ENCODE measurements at regions not wholly inside any gene's neighbourhood (a gene's known extent, or its start where the extent isn't known, plus 50 kb on each side); places are given as distances from the start of the nearest gene placed in this dataset.

DNA sequence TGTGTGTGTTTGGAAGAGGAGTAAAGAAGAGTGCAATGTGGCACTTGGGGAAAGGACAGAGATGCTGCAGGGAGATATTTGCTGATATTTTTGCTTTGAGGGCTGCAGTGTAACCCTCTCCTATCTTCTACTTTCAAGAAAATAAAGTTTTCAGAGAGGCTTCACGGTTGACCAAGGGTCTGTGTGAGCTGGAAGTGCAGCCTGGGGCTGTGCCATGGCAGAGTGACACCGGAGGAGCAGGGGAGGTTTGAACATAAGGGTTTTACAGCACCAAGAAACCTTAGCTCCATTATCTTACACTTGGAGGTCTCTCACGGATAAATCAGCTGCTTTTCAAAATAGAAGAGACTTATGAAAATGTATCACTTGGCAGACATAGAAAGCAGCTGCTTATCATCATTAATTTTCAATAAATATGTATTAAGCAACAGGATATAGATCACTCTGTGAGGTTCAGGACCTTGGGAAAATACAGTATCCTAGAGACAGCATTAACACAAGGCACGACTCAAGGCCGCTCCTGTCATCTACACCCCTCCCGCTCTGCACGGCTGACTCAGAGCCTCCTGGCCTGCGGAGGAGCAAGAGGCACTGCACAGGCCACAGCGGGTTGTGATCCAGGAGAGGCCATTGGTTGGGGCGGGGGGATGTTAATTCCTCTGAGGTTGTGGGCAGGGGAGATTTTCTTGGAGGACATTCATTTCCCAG is 127.8 kb downstream of the COPS8 start:
- Histone ChIP-seq H4K20me1 (ENCODE audit: insufficient read depth) (no peaks in the 10 kb centered on the region), H3K36me3 (ENCODE audit: insufficient read depth) (no peaks in the 10 kb centered on the region), H3K4me3 (IDR thresholded peaks at IDR 0.05; ENCODE audit: insufficient read depth, low read depth, low read length) (no peak overlapping the region), H3K27me3 (ENCODE audit: insufficient read depth, low read depth) (no peaks in the 10 kb centered on the region), H3K4me1 (ENCODE audit: low read depth, poor library complexity, severe bottlenecking) (no peaks in the 10 kb centered on the region), H3K79me2 (ENCODE audit: insufficient read depth, low read depth) (no peaks in the 10 kb centered on the region), H3K9ac (no peak overlapping the region), H2AFZ (ENCODE audit: low read depth) (no peak overlapping the region), H3K4me2 (no peak overlapping the region), H3K27ac (no peak overlapping the region)
- TF ChIP-seq, protein P1, sequence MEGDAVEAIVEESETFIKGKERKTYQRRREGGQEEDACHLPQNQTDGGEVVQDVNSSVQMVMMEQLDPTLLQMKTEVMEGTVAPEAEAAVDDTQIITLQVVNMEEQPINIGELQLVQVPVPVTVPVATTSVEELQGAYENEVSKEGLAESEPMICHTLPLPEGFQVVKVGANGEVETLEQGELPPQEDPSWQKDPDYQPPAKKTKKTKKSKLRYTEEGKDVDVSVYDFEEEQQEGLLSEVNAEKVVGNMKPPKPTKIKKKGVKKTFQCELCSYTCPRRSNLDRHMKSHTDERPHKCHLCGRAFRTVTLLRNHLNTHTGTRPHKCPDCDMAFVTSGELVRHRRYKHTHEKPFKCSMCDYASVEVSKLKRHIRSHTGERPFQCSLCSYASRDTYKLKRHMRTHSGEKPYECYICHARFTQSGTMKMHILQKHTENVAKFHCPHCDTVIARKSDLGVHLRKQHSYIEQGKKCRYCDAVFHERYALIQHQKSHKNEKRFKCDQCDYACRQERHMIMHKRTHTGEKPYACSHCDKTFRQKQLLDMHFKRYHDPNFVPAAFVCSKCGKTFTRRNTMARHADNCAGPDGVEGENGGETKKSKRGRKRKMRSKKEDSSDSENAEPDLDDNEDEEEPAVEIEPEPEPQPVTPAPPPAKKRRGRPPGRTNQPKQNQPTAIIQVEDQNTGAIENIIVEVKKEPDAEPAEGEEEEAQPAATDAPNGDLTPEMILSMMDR (conservative IDR thresholded peaks at IDR 0.05; ENCODE audit: low read depth, low read length), result no peak

DNA sequence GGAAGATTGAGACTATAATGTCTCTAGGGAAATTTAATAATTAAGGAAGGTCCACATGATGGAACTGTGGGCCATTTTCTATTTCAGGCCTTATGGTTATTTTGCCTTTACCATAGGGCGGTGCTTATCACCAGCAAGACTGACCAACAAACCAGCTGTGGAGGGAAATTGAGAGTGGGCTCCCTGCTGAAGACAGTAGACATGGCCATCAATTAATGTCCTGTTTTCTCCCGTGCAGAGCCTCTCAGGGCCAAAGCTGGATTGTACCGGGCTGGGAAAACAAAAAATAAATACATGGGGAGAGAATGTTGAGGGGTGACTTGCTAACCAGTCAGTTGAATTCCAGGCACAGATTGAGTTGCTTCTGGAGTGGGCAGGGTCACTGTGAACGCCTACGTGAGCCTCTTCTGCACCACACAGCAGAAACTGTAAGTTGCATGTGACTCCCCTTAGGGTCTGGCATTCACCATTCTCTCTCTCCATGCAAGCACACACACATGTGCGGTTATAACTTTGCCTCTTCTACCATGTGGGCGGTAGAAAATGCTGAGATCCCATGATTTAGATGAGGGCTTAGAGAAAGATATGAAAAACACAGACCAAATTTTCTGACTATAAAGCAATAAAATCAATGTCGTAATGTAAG is 128.5 kb downstream of the COPS8 start:
- H3K27ac ChIP-seq, result no peak overlapping the region
- no peak overlapping the region for H3K9ac ChIP-seq
- TF ChIP-seq, protein P1 (conservative IDR thresholded peaks at IDR 0.05; ENCODE audit: low read depth, low read length), result no peak
- no peaks in the 10 kb centered on the region for H3K79me2 ChIP-seq (ENCODE audit: insufficient read depth, low read depth)
- no peak overlapping the region for H3K4me3 ChIP-seq (IDR thresholded peaks at IDR 0.05; ENCODE audit: insufficient read depth, low read depth, low read length)
- H3K4me1 ChIP-seq (ENCODE audit: low read depth, poor library complexity, severe bottlenecking), result no peaks in the 10 kb centered on the region
- H4K20me1 ChIP-seq (ENCODE audit: insufficient read depth), result no peaks in the 10 kb centered on the region
- no peak overlapping the region for H2AFZ ChIP-seq (ENCODE audit: low read depth)
- H3K36me3 ChIP-seq (ENCODE audit: insufficient read depth), result no peaks in the 10 kb centered on the region
- no peaks in the 10 kb centered on the region for H3K27me3 ChIP-seq (ENCODE audit: insufficient read depth, low read depth)
- H3K4me2 ChIP-seq, result no peak overlapping the region

DNA sequence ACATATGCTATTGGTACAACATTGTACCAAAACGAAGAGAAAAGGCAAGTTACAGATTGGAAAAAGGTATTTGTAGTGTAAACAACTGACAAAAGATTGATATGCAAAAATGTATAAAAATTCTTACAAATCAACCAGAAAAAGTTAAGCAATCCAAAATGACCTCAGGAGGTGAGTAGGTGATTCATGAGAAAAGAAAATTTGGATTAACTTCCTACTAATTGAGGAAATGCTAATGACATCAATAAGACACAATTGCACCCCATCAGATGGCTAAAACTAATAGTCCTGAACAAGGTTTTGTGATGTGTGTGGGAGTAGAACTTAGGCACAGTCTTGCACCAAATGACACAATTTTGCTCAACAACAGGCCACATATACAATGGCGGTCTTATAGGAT is 129.3 kb downstream of the COPS8 start:
- no peaks in the 10 kb centered on the region for H3K27me3 ChIP-seq (ENCODE audit: insufficient read depth, low read depth)
- H3K9ac ChIP-seq, result no peak overlapping the region
- no peak overlapping the region for H3K27ac ChIP-seq
- H2AFZ ChIP-seq (ENCODE audit: low read depth), result no peak overlapping the region
- H3K4me3 ChIP-seq (IDR thresholded peaks at IDR 0.05; ENCODE audit: insufficient read depth, low read depth, low read length), result no peak overlapping the region
- no peaks in the 10 kb centered on the region for H3K4me1 ChIP-seq (ENCODE audit: low read depth, poor library complexity, severe bottlenecking)
- no peaks in the 10 kb centered on the region for H4K20me1 ChIP-seq (ENCODE audit: insufficient read depth)
- no peaks in the 10 kb centered on the region for H3K79me2 ChIP-seq (ENCODE audit: insufficient read depth, low read depth)
- H3K36me3 ChIP-seq (ENCODE audit: insufficient read depth), result no peaks in the 10 kb centered on the region
- TF ChIP-seq, protein P1 (conservative IDR thresholded peaks at IDR 0.05; ENCODE audit: low read depth, low read length), result no peak
- no peak overlapping the region for H3K4me2 ChIP-seq

DNA sequence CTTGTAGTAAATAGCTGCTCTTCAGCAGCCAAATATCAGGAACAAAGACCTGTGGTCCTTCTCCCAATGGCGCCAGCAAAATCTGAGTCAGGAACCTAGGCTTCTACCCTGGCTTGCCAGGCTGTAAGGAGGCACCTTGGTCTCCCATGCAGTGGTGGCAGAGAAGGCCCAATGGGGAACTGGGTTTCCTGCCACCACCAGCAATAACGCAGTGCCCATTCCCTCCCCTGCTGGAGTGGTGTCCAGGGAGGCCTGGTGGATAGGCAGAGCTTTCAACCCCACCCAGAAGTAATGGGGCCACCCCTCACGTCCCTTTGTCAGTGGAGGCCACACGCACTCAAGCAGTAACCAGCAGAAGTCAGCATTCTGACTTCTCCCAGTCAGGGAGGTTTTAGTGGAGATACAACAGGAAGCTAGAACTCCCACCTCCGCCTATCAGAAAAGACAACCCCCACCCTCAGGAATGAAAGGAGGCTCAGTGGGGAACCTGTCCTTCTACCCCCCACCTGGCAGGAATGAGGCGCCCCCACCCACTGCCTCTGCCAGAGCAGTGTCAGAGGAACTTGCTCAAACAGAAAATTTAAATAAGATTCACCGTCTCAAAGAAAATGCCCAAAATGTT is 132.4 kb downstream of the COPS8 start:
- Histone ChIP-seq H3K9ac (no peak overlapping the region), H3K79me2 (ENCODE audit: insufficient read depth, low read depth) (no peaks in the 10 kb centered on the region), H3K4me2 (no peak overlapping the region), H4K20me1 (ENCODE audit: insufficient read depth) (no peaks in the 10 kb centered on the region), H3K36me3 (ENCODE audit: insufficient read depth) (no peaks in the 10 kb centered on the region), H3K27ac (no peak overlapping the region), H3K4me3 (IDR thresholded peaks at IDR 0.05; ENCODE audit: insufficient read depth, low read depth, low read length) (no peak overlapping the region), H3K27me3 (ENCODE audit: insufficient read depth, low read depth) (no peaks in the 10 kb centered on the region), H2AFZ (ENCODE audit: low read depth) (no peak overlapping the region), H3K4me1 (ENCODE audit: low read depth, poor library complexity, severe bottlenecking) (no peaks in the 10 kb centered on the region)
- TF ChIP-seq, protein P1 (conservative IDR thresholded peaks at IDR 0.05; ENCODE audit: low read depth, low read length), result no peak

Measured in KMS-11 (cell line).